ENCODE measurements at regions not wholly inside any gene's neighbourhood (a gene's known extent, or its start where the extent isn't known, plus 50 kb on each side); places are given as distances from the start of the nearest gene placed in this dataset.
"Not testable (repeated sequence)": the region's sequence is repeated elsewhere in the genome, so short reads cannot be mapped to it uniquely, and the experiment has no call there.

GRCh38 chr2:182503886-182504285 is 77.0 kb upstream of the PDE1A start:
- TF ChIP-seq CTCF (IDR thresholded peaks at IDR 0.05; ENCODE audit: insufficient read depth, low read depth, low read length), result no peak
- CTCF ChIA-PET, result no interaction called here
- POLR2A ChIA-PET, result no interaction called here
- Histone ChIP-seq H3K27me3 (ENCODE audit: control insufficient read depth, insufficient read depth, low read length) (no peaks in the 10 kb centered on the region), H3K36me3 (ENCODE audit: control insufficient read depth, insufficient read depth, low read length) (no peaks in the 10 kb centered on the region), H3K4me3 (ENCODE audit: low read depth, low read length) (no peak overlapping the region)
- DNase-seq (ENCODE audit: low read depth), result no peak

GRCh38 chr2:182504903-182505302 is 78.1 kb upstream of the PDE1A start:
- POLR2A ChIA-PET, result interaction anchor here (0.6 kb wide), 1 partner anchor 23 kb away, joined by 3 read pairs; no protein-coding TSS in a partner anchor

GRCh38 chr2:182506606-182507005 is 79.8 kb upstream of the PDE1A start:
- no peak for TF ChIP-seq CTCF (IDR thresholded peaks at IDR 0.05; ENCODE audit: insufficient read depth, low read depth, low read length)
- H3K4me3 ChIP-seq (ENCODE audit: low read depth, low read length), result no peak overlapping the region
- CTCF ChIA-PET, result interaction anchor here (1.1 kb wide), 1 partner anchor 14 kb away, joined by 3 read pairs; no protein-coding TSS in a partner anchor
- DNase-seq (ENCODE audit: low read depth), result no peak
- POLR2A ChIA-PET, result no interaction called here
- H3K27me3 ChIP-seq (ENCODE audit: control insufficient read depth, insufficient read depth, low read length), result no peaks in the 10 kb centered on the region
- no peaks in the 10 kb centered on the region for H3K36me3 ChIP-seq (ENCODE audit: control insufficient read depth, insufficient read depth, low read length)

More at GRCh38 chr2:182504903-182505302, 78.1 kb upstream of the PDE1A start:
- H3K36me3 ChIP-seq (ENCODE audit: control insufficient read depth, insufficient read depth, low read length), result no peaks in the 10 kb centered on the region
- CTCF ChIA-PET, result no interaction called here
- no peak for DNase-seq (ENCODE audit: low read depth)
- no peak overlapping the region for H3K4me3 ChIP-seq (ENCODE audit: low read depth, low read length)
- no peak for TF ChIP-seq CTCF (IDR thresholded peaks at IDR 0.05; ENCODE audit: insufficient read depth, low read depth, low read length)
- no peaks in the 10 kb centered on the region for H3K27me3 ChIP-seq (ENCODE audit: control insufficient read depth, insufficient read depth, low read length)

GRCh38 chr2:182508583-182508982 is 81.7 kb upstream of the PDE1A start:
- H3K4me3 ChIP-seq (ENCODE audit: low read depth, low read length); DNase-seq (ENCODE audit: low read depth); H3K27me3 ChIP-seq (ENCODE audit: control insufficient read depth, insufficient read depth, low read length); CTCF ChIA-PET; H3K36me3 ChIP-seq (ENCODE audit: control insufficient read depth, insufficient read depth, low read length); POLR2A ChIA-PET: not testable (repeated sequence)

GRCh38 chr2:182509216-182509615 is 82.4 kb upstream of the PDE1A start:
- DNase-seq (ENCODE audit: low read depth), result no peak
- Histone ChIP-seq H3K27me3 (ENCODE audit: control insufficient read depth, insufficient read depth, low read length) (no peaks in the 10 kb centered on the region), H3K36me3 (ENCODE audit: control insufficient read depth, insufficient read depth, low read length) (no peaks in the 10 kb centered on the region), H3K4me3 (ENCODE audit: low read depth, low read length) (no peak overlapping the region)
- TF ChIP-seq CTCF (IDR thresholded peaks at IDR 0.05; ENCODE audit: insufficient read depth, low read depth, low read length), result no peak
- ChIA-PET CTCF (interaction anchor here (1.1 to 1.5 kb wide), 3 partner anchors 8 to 13 kb away, joined by 3 to 6 read pairs (median 3); no protein-coding TSS in a partner anchor), POLR2A (interaction anchor here (0.6 kb wide), 1 partner anchor 222 kb away, joined by 4 read pairs; no protein-coding TSS in a partner anchor)
